GM12878 (cell line): ENCODE measurements at regions not wholly inside any gene's neighbourhood (a gene's known extent, or its start where the extent isn't known, plus 50 kb on each side); places are given as distances from the start of the nearest gene placed in this dataset.

Experiments used
- EGR1 ChIP-seq, 2 experiments: IDR thresholded peaks; 1 replicate in 1 of 2; 2 replicates in 1 of 2; pipeline ENCODE4 v1.6.1; 2011 to 2012; ENCODE audit warnings: low read depth in 2 of 2, low read length in 2 of 2, borderline replicate concordance in 1 of 2, mild to moderate bottlenecking in 1 of 2, moderate library complexity in 1 of 2
- ETV6 ChIP-seq, 2 experiments: fragments of 450-650 bp in 1 of 2; IDR thresholded peaks in 1 of 2; conservative IDR thresholded peaks in 1 of 2; 2 replicates each; pipeline ENCODE4 v1.6.1; 2014; ENCODE audit warnings: antibody characterized with exemption in 1 of 2, borderline replicate concordance in 1 of 2, low read depth in 1 of 2, mild to moderate bottlenecking in 1 of 2, moderate library complexity in 1 of 2
- POLR2A ChIP-seq: IDR thresholded peaks from 2 replicates; pipeline ENCODE4 v1.6.1; 2011; ENCODE audit warnings: low read depth, mild to moderate bottlenecking, low read length
- RAD21 ChIP-seq: IDR thresholded peaks from 2 replicates; pipeline ENCODE4 v1.6.1; 2011; ENCODE audit warnings: mild to moderate bottlenecking, low read depth, low read length, moderate library complexity; ENCODE audit not compliant: insufficient read depth
- YY1 ChIP-seq: IDR thresholded peaks from 2 replicates; pipeline ENCODE4 v1.6.1; 2011; ENCODE audit warnings: low read depth, mild to moderate bottlenecking, low read length
- ZNF384 ChIP-seq: IDR thresholded peaks from 2 replicates; pipeline ENCODE4 v1.6.1; 2012; ENCODE audit warnings: low read depth, mild to moderate bottlenecking, low read length, improper control_type of control experiment, borderline replicate concordance

- TF ChIP-seq ETV6 (conservative IDR thresholded peaks at IDR 0.05 in 1 of 2, IDR thresholded peaks at IDR 0.05 in 1 of 2; ENCODE audit: borderline replicate concordance in 1 of 2, low read depth in 1 of 2) (no peak), EGR1 (IDR thresholded peaks at IDR 0.05; ENCODE audit: borderline replicate concordance in 1 of 2, low read depth in 2 of 2, low read length in 2 of 2) (no peak), ZNF384 (no peak), YY1 (no peak), POLR2A (no peak), RAD21 (no peak)
These were observed 112.0 kb upstream of the CITED2 start for GRCh38 chr6:139486476-139486799.
